ENCODE measurements at regions not wholly inside any gene's neighbourhood (a gene's known extent, or its start where the extent isn't known, plus 50 kb on each side); places are given as distances from the start of the nearest gene placed in this dataset.

DNA sequence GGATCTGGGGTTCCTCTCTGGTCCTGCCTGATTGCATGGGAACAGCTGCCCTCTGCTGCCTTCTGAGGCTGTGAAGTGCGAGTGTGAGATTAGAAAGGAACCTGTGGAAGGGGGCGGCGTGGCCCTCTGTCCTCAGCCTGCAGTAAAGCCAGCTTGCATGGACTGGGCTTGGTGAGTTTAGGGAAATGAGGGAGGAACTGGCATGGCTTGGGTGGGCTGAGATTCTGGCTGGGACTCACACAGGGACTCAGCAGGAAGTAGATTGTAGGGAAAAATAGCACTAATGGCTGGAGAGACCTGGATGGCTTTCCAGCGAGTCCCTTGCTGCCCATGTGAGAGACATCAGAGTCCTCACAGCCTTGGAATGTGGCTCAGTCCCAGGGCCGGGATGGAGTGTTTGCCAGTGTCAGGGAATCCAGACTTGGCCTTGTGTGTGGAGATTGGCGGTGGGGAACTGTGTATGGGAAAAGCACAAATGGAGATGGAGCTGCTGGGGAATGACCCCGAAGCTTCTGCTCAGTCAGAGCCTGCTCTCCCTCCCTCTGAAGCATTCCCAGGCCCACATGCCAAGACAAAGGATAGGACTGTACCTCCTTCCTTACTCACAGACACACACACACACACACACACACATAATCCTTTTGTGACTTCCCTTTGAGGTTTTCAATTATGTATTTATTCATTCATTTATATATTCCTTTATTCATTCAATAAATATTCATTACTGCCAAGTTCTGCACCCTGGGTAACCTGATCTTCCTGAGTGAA lies 115.4 kb downstream of the ACAA2 start:
- TF ChIP-seq, protein P1, sequence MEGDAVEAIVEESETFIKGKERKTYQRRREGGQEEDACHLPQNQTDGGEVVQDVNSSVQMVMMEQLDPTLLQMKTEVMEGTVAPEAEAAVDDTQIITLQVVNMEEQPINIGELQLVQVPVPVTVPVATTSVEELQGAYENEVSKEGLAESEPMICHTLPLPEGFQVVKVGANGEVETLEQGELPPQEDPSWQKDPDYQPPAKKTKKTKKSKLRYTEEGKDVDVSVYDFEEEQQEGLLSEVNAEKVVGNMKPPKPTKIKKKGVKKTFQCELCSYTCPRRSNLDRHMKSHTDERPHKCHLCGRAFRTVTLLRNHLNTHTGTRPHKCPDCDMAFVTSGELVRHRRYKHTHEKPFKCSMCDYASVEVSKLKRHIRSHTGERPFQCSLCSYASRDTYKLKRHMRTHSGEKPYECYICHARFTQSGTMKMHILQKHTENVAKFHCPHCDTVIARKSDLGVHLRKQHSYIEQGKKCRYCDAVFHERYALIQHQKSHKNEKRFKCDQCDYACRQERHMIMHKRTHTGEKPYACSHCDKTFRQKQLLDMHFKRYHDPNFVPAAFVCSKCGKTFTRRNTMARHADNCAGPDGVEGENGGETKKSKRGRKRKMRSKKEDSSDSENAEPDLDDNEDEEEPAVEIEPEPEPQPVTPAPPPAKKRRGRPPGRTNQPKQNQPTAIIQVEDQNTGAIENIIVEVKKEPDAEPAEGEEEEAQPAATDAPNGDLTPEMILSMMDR (IDR thresholded peaks at IDR 0.05), result no peak
- no peak for TF ChIP-seq POLR2AphosphoS5 (IDR thresholded peaks at IDR 0.05)

All from breast epithelium (tissue), 3 donors.